SK-N-MC (cell line): ENCODE measurements at regions not wholly inside any gene's neighbourhood (a gene's known extent, or its start where the extent isn't known, plus 50 kb on each side); places are given as distances from the start of the nearest gene placed in this dataset.

Experiments used
- EZH2 ChIP-seq: fragments of 200-600 bp; sonication (generic); IDR thresholded peaks from one replicate; pipeline ENCODE4 v1.6.1; 2017; ENCODE audit warnings: antibody characterized with exemption
- POLR2AphosphoS5 ChIP-seq: IDR thresholded peaks from 2 replicates; pipeline ENCODE4 v1.6.1; 2012; ENCODE audit warnings: mild to moderate bottlenecking, low read depth, low read length, borderline replicate concordance

DNA sequence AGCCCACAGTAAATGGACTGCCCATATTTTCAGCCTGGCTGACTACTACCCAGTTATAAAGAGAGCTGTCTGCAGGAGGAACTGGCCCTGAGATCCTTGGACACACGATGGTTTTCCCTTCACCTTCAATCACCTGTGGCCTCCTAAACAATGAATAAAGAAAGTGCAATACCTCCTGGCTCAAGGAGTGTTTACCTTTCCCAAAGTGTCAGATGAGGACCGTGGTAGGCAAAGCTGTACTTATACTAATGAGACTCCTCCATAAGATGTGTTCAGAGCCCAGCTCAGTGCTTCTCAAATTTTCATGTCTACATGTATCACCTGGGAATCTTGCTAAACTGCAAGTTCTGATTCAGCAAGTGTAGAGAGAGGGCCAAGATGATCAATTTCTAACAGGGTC lies 284.5 kb upstream of the VLDLR start:
- TF ChIP-seq POLR2AphosphoS5: no peak
- no peak for TF ChIP-seq EZH2
